GM12892 (cell line): ENCODE measurements at regions not wholly inside any gene's neighbourhood (a gene's known extent, or its start where the extent isn't known, plus 50 kb on each side); places are given as distances from the start of the nearest gene placed in this dataset.

Experiments
- POLR2A ChIP-seq: IDR thresholded peaks from 2 replicates; pipeline ENCODE4 v1.6.1; 2011; ENCODE audit warnings: low read depth, low read length, control low read depth
- POLR2AphosphoS5 ChIP-seq: IDR thresholded peaks from 2 replicates; pipeline ENCODE4 v1.6.1; 2011; ENCODE audit warnings: low read depth, low read length, control low read depth
- TAF1 ChIP-seq: IDR thresholded peaks from 2 replicates; pipeline ENCODE4 v1.6.1; 2011; ENCODE audit warnings: low read depth, mild to moderate bottlenecking, control low read depth, low read length, borderline replicate concordance

DNA sequence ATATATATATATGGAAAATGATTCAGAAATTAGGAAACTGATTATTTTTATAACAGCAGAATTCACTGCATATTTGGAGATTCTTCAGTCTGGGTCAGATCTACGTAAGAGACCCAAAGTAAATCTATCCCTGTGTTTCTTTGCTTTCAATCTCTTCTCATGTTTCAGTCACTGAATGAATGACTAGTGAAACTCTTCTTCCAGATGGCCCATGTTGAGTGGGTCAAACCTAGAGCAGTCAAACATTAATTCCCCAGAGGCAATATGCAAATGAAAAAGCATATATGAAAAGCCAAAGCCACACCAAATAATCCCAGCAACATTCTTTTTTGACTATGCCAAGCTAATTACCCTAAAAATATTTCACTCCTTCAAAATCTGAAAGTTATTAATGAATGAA is 317.3 kb downstream of the RBM43 start:
- TF ChIP-seq POLR2AphosphoS5: no peak
- TF ChIP-seq POLR2A: no peak
- TF ChIP-seq TAF1: no peak
